Fibroblast of lung (primary cell): ENCODE measurements at regions not wholly inside any gene's neighbourhood (a gene's known extent, or its start where the extent isn't known, plus 50 kb on each side); places are given as distances from the start of the nearest gene placed in this dataset.

ENCODE experiments used
- DNase-seq, 2 donors: peaks; one replicate each; pipeline versions ENCODE4 v3.0.0 to v3.0.0-alpha.2; 2010; ENCODE audit warnings: low read depth in 2 of 2
- H2AFZ ChIP-seq: 2 replicates; pipeline ENCODE4 v1.5.1; 2012; ENCODE audit warnings: low read length, control low read depth, inconsistent platforms
- H3K27ac ChIP-seq: 2 replicates; pipeline ENCODE4 v1.5.1; 2011; ENCODE audit warnings: low read length, control low read depth; ENCODE audit not compliant: insufficient read depth
- H3K27me3 ChIP-seq: 2 replicates; pipeline ENCODE4 v1.5.1; 2011; ENCODE audit warnings: mild to moderate bottlenecking, low read length; ENCODE audit not compliant: control insufficient read depth, insufficient read depth
- H3K36me3 ChIP-seq: 2 replicates; pipeline ENCODE4 v1.5.1; 2011; ENCODE audit warnings: low read length; ENCODE audit not compliant: control insufficient read depth, insufficient read depth
- H3K4me1 ChIP-seq: 2 replicates; pipeline ENCODE4 v1.5.1; 2011; ENCODE audit warnings: low read length; ENCODE audit not compliant: control insufficient read depth, insufficient read depth; ENCODE audit errors: extremely low read depth
- H3K4me2 ChIP-seq: 2 replicates; pipeline ENCODE4 v1.5.1; 2011; ENCODE audit warnings: low read length, control low read depth; ENCODE audit not compliant: insufficient read depth; ENCODE audit errors: extremely low read depth
- H3K4me3 ChIP-seq, 4 experiments: fragments of 200-600 bp in 1 of 4; sonication (generic) in 1 of 4; replicated peaks in 1 of 4; 2 replicates each; pipeline ENCODE4 v1.5.1; 2011 to 2016; ENCODE audit warnings: low read length in 4 of 4, low read depth in 3 of 4, mild to moderate bottlenecking in 3 of 4, control low read depth in 2 of 4, inconsistent platforms in 1 of 4, mixed read lengths in 1 of 4; ENCODE audit not compliant: insufficient read depth in 1 of 4; ENCODE audit errors: control extremely low read depth in 1 of 4
- H3K79me2 ChIP-seq: 2 replicates; pipeline ENCODE4 v1.5.1; 2012; ENCODE audit warnings: mild to moderate bottlenecking, low read length, inconsistent platforms; ENCODE audit not compliant: control insufficient read depth, insufficient read depth
- H3K9ac ChIP-seq: 2 replicates; pipeline ENCODE4 v1.5.1; 2011; ENCODE audit warnings: mild to moderate bottlenecking, low read length, control low read depth; ENCODE audit not compliant: insufficient read depth
- H3K9me3 ChIP-seq: 2 replicates; pipeline ENCODE4 v1.5.1; 2012; ENCODE audit warnings: low read depth, low read length; ENCODE audit not compliant: control insufficient read depth, insufficient read depth
- H4K20me1 ChIP-seq: 2 replicates; pipeline ENCODE4 v1.5.1; 2011; ENCODE audit warnings: low read length; ENCODE audit not compliant: control insufficient read depth, insufficient read depth; ENCODE audit errors: extremely low read depth
- EZH2 ChIP-seq: IDR thresholded peaks from 2 replicates; pipeline ENCODE4 v1.5.1; 2012; ENCODE audit warnings: low read length, control low read depth, mild to moderate bottlenecking; ENCODE audit errors: missing control alignments
- TF ChIP-seq, protein P1 (sequence below), 2 donors: IDR thresholded peaks in 1 of 2; conservative IDR thresholded peaks in 1 of 2; 1 replicate in 1 of 2; 2 replicates in 1 of 2; pipeline ENCODE4 v1.5.1; 2011 to 2012; ENCODE audit warnings: low read length in 2 of 2, control low read depth in 1 of 2, inconsistent platforms in 1 of 2, low read depth in 1 of 2, mild to moderate bottlenecking in 1 of 2

DNA sequence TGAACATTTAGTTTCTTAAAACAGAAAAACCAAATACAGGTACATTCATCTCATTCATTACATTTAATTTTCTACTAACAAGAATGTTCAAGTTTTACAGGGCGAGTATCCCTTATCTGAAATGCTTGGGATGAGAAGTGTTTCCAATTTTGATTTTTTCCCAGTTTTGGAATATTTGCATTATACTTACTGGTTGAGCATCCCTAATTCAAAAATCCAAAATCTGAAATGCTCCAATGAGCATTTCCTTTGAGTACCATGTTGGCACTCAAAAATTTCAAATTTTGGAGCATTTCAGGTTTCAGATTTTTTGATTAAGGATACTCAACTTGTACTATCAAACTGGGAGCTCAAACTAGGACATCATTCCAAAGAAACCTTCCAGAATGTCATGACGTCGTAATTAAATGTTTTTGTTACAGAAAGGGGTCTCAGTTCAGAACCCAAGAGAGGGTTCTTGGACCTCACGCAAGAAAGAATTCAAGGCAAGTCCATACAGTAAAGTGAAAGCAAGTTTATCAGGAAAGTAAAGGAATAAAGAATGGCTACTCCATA lies 90.8 kb upstream of the PIK3CG start:
- no peak for DNase-seq
- Histone ChIP-seq H3K9me3 (no peaks in the 10 kb centered on the region), H2AFZ (no peak overlapping the region), H3K4me1 (peaks cover 24% of the 10 kb centered on the region), H3K27ac (peak overlapping the region; percentile 80), H3K79me2 (no peaks in the 10 kb centered on the region), H4K20me1 (no peaks in the 10 kb centered on the region), H3K4me2 (no peak overlapping the region), H3K4me3 (no peak overlapping the region), H3K36me3 (no peaks in the 10 kb centered on the region), H3K9ac (no peak overlapping the region), H3K27me3 (no peaks in the 10 kb centered on the region)
- TF ChIP-seq, protein P1, sequence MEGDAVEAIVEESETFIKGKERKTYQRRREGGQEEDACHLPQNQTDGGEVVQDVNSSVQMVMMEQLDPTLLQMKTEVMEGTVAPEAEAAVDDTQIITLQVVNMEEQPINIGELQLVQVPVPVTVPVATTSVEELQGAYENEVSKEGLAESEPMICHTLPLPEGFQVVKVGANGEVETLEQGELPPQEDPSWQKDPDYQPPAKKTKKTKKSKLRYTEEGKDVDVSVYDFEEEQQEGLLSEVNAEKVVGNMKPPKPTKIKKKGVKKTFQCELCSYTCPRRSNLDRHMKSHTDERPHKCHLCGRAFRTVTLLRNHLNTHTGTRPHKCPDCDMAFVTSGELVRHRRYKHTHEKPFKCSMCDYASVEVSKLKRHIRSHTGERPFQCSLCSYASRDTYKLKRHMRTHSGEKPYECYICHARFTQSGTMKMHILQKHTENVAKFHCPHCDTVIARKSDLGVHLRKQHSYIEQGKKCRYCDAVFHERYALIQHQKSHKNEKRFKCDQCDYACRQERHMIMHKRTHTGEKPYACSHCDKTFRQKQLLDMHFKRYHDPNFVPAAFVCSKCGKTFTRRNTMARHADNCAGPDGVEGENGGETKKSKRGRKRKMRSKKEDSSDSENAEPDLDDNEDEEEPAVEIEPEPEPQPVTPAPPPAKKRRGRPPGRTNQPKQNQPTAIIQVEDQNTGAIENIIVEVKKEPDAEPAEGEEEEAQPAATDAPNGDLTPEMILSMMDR (conservative IDR thresholded peaks at IDR 0.05 in 1 of 2, IDR thresholded peaks at IDR 0.05 in 1 of 2; ENCODE audit: low read depth in 1 of 2, low read length in 2 of 2), result no peak
- TF ChIP-seq EZH2, result no peak

DNA sequence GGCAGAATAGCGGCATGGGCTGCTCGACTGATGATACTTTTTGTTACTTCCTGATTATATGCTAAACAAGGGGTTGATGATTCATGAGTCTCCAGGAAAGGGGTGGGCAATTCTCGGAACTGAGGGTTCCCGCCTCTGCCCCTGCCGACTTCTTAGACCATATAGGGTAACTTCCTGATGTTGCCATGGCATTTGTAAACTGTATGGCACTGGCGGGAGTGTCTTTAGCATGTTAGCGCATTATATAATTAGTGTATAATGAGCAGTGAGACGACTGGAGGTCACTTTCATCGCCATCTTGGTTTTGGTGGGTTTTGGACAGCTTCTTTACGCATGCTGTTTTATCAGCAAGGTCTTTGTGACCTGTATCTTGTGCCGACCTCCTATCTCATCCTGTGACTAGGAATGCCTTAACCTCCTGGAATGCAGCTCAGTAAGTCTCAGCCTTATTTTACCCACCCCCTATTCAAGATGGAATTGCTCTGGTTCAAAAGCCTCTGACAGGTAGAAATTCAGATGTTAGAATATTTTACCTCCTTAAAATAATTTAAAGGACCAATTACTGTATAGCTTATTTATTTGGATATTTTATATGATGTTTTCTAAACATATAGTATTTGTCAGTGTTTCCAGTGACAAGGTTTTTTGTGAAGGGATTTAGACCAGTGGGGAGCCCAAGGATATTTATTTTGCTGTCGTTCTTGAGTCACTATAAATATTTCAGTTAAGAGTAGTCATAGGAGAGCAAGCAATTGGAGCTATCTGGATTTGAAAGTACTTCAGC lies 90.1 kb upstream of the PIK3CG start:
- Histone ChIP-seq H2AFZ (peak overlapping the region; percentile 67), H3K9me3 (no peaks in the 10 kb centered on the region), H3K4me2 (peak overlapping the region; percentile 76), H3K36me3 (no peaks in the 10 kb centered on the region), H3K9ac (no peak overlapping the region), H3K27me3 (no peaks in the 10 kb centered on the region), H3K79me2 (no peaks in the 10 kb centered on the region), H3K27ac (peak overlapping the region; percentile 80), H3K4me1 (peaks cover 18% of the 10 kb centered on the region), H4K20me1 (no peaks in the 10 kb centered on the region), H3K4me3 (peak overlapping the region in 1 of 4 experiments; percentile 31)
- TF ChIP-seq, protein P1 (conservative IDR thresholded peaks at IDR 0.05 in 1 of 2, IDR thresholded peaks at IDR 0.05 in 1 of 2; ENCODE audit: low read depth in 1 of 2, low read length in 2 of 2), result no peak
- no peak for TF ChIP-seq EZH2
- DNase-seq, result peak; percentile 29 to 89

DNA sequence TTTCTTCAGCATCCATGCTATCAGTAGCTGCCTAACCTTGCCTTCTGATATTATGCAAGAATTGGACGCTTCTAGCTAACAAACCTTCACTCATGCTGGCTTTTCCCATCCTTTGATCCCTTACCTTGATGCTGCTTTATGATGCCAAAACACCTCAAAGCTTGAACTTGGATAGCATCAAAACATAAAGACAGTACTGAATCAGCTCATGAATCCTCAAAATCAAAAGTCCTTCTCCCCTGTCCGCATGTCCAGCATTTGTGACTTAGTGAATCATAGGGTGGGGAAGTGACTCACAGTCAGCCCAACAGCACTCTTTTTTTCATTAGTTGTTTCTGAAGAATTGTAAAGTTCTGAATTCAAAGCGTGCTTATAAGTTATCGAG lies 89.5 kb upstream of the PIK3CG start:
- H3K27ac ChIP-seq, result peak overlapping the region; percentile 80
- peaks cover 16% of the 10 kb centered on the region for H3K4me1 ChIP-seq
- H3K36me3 ChIP-seq, result no peaks in the 10 kb centered on the region
- no peaks in the 10 kb centered on the region for H4K20me1 ChIP-seq
- H3K79me2 ChIP-seq, result no peaks in the 10 kb centered on the region
- TF ChIP-seq, protein P1 (conservative IDR thresholded peaks at IDR 0.05 in 1 of 2, IDR thresholded peaks at IDR 0.05 in 1 of 2; ENCODE audit: low read depth in 1 of 2, low read length in 2 of 2), result no peak
- TF ChIP-seq EZH2, result no peak
- DNase-seq, result peak; percentile 75 to 88
- peak overlapping the region in 1 of 4 experiments; percentile 31 for H3K4me3 ChIP-seq
- H3K9me3 ChIP-seq, result no peaks in the 10 kb centered on the region
- peak overlapping the region; percentile 67 for H2AFZ ChIP-seq
- H3K4me2 ChIP-seq, result peak overlapping the region; percentile 76
- no peak overlapping the region for H3K9ac ChIP-seq
- H3K27me3 ChIP-seq, result no peaks in the 10 kb centered on the region
